ENCODE measurements at regions not wholly inside any gene's neighbourhood (a gene's known extent, or its start where the extent isn't known, plus 50 kb on each side); places are given as distances from the start of the nearest gene placed in this dataset.

DNA sequence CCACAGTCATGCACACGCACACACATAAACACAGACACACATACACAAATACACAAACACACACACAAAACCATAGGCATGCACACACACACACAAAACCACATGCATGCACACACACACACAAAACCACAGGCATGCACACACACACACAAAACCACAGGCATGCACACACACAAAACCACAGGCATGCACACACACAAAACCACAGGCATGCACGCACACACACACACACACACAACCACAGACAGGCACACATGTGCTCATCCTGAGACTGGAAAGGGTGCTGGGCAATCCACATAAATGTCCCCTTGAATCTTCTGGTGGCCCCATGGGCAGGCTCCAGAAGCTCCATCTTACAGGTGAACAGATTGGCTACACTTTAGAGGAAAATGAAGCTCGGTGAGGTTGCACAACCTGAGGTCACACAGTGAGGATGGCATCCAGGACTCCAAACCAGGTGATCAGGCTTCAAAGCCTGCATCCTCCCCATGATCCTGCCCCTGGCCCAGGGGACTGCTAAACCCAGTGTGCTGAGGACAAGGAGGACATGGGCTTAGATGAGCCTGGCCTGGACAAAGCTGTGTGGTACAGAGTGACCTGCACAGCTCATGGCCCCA, 144.8 kb downstream of the GADD45G start:
- no peak for DNase-seq

DNA sequence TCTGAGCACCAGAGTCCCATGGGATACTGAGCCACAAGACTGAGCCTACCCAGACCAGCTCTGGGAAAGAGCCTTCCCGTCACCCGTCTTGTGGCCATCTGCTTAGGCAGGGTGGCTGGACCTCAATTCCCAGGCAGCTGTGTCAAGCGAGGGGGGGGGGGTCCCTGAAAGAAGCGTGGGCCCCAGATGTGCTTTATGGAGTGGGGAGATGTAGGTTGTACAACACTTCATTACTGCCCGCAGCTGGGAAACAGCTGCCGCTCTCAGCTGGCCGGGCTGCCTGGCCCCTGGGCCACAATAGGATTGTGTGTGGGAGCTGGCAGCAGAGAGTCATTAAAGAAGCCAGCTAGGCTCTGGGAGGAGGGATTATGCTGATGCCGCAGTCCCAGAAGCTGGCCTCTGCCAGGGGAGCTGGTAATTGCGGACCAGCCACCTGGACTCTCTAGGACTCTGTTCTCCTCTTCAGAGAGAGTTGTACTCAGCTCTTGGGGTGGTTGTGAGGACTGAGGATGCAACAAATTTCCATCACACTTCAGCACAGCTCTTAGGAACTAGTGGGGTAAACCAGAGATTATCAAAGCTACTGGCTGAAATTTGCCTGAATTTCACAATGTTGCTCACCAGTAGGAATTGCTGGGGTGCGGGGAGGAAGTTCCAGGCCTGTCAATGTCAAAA, 145.4 kb downstream of the GADD45G start:
- no peak for DNase-seq

DNA sequence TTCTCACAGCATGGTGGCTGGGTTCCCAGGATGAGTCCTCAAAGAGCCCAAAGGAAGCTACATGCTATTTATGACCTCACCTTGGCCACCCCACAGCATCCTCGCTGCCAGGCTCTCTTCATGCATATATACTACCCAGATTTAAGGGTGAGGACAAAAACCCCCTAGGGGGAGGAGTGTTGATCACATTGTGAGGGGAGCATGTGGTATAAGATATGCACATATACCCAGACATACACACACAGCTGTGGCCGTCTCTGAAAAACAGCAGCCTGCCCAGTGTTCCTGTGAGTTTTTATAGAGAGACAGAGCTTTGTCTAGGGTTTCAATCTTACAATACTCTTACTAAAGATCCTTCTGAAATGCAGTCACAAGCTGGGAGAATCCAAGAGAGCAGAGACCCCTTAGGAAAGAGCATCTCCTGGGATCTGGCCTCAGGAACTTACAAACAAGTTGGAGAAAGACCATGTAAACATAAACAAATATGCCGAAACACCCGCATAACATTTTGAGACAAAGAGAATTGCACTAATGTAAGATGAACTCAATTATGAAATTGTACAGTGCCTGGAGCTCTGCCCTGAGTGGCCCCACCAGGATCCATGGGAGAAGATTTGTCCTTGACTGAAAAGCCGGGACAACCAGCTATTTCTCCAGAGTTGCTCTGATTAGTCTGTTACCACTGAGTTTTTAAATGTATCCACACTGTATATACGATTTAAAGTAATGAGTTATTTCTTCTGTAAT, 146.4 kb downstream of the GADD45G start:
- DNase-seq: no peak

DNA sequence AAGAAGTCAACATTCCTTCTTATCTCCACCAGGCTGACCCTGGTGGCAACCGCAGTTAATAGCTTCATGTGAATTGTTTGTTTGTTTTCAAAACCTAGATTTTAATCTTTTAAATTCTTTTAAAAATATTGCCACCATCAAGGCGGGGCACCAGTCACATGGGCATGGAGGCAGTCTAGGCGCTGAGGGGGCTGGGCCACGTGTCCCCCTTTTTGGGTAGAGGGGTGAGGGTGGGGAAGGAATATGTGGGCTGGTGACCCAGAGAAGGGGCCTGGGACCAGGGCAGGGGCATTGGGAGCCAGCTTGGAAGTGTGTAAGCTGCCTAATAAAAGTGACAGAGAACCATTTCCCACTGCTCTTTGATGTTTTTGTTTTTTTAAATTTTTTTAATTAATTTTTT, 147.3 kb downstream of the GADD45G start:
- no peak for DNase-seq

DNA sequence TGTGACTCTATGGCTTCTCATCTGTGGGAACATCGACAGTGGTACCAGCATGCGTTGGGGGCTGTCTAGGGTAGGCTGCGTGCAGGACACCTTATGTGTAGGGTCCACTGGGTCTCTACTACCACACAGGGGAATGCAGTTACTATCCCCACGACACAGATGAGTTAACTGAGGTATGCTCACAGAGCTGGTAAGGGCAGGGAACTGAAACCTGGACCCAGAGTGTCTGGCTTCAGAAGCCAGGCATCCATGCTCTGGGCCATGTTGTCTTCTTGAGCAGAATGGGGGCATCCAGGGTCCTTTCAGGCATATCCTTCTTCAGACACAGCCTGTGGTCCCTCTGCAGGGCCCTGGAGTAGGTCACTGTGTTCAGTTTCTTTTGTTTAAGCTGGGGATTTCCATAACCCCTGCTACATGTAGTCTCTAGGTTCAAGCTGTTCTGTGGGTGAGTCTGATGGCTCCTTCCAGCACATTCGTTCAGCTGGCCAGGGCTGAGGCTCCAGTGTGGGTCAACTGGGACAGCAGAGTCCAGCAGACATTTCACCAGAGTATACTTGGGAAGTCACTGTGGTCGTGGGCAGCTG, 148.8 kb downstream of the GADD45G start:
- DNase-seq: no peak

DNA sequence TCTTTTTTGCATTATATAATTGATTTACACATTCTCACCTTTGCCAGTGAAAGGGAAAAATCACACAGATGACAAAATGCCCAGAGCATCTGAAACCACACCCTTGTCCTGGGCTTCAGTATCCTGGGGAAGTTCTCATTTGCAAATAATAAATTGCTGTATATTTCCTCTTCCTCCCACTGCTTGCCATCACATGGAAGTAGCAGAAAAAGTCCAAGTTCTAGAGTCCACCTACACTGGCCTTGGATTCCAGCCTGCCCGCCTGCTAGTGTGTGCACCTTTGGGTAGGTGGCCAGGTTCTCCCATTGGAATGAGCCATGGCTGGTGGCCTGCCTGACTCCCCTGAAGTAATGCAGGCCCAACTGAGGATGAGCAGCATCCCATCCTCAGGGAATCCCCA, 149.4 kb downstream of the GADD45G start:
- no peak for DNase-seq

DNA sequence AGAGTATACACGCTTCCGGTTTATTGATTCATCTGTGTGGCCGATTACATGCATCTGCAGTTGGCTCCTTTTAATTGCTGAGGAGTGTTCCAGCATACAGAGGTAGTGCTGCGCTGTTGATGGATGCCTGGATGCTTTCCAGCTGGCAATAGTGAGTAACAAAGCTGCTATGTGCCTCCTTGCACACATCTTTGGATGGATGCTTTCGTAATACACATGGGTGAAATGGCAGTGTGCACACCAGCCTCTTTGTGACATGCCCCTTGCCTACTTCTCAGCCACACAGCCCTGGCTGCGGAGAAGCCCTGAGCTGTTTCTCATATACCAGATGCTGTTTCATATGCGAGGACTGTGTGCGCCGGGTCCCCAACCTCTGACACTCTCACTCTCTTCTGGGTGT, 151.0 kb downstream of the GADD45G start:
- no peak for DNase-seq

DNA sequence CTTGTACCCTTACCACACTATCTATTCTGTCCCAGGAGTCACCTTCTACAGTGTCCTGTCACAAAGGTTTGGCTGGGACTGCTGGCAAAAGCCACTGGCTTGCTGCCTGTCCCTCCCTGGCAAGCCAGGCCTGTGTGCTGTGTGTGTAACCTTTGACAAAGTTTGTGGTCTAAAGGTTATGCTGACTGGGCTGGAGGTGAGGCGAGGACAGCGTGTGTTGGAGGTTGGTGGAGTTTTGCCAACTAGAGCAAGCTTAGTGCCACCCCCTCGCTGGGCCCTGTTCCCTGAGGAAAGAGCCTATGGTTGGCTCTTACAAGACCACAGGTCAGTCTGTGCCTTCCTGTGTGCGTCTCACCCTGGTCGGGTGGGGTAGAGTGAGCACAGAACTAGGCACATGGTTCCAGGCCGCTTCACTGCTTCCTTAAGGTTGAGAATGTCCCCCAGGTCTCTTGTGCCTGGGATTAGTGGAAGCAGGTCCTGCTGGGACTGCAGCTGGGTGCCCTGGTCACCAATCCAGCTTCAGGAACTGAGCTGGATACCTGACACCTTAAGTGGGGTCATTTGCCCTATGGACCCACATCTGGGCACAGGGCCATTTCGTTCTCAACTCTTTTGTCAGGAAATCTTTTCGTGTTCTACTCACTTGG, 152.2 kb downstream of the GADD45G start:
- DNase-seq: no peak

DNA sequence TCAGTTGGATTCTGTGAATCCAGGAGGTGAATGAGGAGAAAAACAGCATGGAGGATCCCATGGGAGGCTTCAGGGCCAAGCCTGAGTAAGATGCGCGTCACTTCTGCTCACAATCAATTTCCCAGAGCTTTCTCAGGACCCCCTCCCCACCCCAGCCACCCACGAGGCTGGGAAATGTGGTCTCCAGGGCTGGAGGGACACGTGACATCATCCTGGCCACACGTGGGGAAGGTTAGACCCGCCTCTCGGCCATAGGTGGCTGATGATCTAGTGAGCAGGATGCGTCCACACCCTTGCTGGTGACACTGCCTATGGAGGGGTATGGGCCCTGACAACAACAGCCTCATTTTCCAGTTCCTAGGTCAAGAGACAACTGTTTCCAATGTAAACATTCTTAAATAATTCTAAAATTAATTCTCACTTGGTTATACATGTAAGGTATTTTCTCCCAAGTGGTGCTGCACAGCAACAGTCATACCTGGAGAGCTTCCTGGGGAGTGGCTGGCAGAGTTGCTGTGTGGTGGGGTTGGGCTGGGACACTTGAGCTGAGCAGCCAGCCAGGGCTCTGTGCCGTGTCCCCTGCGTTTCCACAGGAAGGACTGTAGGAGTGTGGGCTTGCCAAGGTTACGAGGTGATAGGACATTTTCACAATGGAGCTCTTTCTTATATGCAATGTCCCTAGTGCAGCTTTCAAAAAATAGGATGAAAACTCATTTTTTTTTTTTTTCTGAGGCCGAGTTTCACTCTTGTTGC, 153.1 kb downstream of the GADD45G start:
- no peak for DNase-seq

DNA sequence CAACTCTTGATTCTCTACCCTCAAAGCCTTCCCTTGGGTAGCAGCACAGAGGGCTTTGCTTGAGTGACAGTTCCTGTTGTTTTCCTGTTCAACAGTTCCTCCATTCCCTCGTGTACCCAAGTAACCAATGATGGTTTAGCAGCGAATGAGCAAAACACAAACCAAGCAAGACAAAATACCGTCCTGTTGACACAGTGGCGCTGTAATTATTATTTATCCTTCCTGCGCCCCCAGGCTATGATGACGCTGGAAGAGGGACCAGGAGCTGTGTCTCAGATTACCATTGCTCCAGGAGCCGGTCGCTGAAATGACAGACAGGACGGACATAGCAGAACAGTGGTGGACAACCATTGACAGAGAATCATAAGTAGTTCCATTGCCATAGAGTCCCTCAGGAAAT, 154.8 kb downstream of the GADD45G start:
- DNase-seq: no peak

DNA sequence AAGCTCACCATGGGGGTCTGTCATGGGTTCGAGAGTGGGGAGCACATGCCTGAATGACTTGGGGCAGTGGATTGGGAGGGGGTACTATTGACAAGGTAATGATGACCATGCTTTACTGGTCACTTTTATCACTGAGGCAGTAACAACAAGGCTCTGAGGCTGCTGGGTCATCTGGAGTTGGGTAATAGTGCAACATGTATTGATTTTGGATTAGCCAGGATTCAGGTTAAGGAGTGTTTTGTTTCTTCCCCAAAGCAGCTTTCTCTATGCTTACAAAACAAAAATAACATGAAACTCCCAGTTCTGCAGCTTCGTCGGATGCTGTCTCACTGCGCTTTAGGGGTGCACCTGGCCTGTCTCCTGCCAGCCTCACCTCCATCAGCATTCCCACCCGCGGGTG, 155.3 kb downstream of the GADD45G start:
- no peak for DNase-seq

DNA sequence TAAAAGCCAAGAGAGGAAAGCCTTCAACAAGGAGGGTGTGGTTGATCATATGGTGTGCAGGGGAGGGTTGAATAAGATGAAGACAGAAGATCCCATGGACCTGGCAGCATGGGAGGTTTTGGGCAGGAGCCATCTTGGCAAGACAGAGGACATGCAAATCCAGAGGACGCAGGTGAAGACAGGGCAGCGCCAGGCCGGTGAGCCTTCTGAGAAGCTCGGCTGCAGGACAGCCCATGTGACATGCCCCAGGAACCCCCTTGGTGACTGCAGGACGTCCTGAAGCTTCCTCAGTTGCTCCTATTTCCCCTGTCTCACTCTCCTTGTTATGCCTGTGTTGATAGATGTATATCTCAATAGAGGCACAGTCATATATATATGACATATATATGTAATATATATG, 159.4 kb downstream of the GADD45G start:
- DNase-seq: no peak

DNA sequence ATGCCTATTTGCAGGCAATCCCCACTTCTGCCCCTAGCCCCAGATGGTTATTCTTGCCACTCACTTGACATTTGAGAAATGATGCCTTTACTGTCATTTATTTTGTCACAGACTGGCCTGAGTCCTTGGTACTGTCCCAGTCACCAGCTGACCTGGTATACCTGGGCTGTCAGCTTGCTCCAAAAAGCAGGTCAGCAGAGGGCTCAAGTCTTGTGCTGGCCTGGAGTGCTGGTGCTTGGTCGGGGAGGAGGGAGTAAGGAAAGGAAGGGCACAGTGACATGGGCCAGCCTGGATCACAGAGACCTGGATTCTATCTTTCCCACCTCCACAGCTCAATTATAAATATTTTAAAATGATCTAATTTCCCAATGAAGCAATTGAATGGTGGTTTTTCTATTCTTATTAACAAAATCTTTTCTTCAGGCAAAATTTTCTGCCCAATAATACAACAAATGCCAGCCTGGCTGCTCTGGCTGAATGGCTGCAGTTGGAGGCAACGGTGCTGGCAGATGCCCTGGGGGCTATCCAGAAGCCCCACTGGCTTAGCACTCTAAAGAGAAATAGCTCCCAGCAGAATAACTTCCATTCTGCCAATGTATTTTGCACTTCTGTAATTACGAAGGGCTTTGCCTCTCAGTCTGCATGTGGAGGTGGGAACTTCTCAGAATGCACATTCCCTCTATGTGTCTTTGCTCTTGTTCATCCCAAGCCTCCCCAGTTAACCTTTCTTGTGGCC, 160.6 kb downstream of the GADD45G start:
- no peak for DNase-seq

DNA sequence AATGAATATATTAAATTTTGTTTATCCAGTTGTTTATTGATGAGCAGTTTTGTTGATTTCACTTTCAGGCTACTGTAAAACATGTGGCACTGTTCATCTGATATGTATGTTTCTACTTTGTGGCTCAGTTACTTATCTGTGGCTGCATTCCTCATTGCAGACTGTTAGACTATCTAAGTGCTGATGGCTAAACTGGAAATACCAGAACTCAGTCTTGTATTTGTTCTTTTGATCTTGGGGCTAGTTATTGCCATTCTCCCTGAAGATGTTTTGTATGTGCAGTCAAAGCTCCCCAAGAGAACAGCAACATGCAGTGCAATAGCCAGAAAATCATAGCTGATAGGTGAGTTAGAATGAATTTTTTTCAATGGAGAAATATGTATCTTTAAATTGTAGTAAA, 162.2 kb downstream of the GADD45G start:
- no peak for DNase-seq

DNA sequence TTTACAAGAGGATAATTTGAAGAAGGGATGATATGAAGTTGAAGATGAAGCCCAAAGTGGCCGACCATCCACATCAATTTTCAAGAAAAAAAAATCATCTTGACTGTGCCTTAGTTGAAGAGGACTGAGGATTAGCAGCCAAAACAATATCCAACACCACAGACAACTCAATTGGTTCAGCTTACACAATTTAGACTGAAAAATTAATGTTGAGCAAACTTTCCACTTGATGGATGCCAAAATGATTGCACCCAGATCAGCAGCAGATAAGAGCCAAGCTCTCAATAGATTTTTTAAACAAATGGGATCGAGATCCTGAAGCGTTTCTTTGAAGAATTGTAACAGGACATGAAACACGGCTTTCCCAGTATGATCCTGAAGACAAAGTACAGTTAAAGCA, 163.2 kb downstream of the GADD45G start:
- DNase-seq: no peak

DNA sequence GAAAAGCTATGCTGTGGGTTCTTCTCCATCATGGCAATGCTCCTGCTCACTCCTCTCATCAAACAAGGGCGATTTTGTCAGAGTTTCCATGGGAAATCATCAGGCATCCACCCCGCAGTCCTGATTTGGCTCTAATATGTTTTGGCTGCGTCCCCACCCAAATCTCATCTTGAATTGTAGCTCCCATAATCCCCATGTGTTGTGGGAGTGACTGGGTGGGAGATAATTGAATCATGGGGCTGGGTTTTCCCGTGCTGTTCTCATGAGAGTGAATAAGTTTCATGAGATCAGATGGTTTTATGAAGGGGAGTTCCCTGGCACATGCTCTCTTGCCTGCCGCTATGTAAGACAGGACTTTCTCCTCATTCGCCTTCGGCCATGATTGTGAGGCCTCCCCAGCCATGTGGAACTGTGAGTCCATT, 163.8 kb downstream of the GADD45G start:
- DNase-seq: no peak

DNA sequence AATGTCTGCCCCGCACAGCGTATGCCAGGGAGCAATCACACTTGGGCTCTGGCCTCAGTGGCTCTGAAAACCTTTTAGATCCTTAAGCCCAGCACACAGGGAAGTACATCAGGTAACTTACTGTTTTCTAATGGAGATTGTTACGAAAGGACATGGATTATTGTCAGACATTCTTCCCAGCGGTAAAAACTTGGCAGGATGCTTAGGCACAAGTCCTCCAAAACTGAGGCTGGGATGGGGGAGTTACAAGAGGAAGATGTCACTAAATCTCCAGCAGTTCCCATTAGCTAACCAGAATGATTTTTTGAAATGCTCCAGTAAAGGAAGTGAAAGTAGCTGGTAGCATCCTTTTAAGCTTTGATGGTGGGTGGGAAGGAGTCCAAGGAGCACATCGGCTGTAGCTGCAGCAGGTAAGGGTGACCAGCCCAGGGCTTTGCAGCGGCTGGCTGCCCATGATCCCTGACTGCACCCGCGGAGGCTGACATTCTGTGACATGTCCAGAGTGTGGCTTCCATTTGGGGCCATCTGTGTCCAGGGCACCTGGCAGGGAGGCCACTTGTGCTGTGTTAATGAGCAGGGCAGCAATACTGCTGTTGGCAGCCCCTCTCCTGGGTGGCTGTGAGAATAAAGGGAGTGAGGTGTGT, 165.8 kb downstream of the GADD45G start:
- no peak for DNase-seq

DNA sequence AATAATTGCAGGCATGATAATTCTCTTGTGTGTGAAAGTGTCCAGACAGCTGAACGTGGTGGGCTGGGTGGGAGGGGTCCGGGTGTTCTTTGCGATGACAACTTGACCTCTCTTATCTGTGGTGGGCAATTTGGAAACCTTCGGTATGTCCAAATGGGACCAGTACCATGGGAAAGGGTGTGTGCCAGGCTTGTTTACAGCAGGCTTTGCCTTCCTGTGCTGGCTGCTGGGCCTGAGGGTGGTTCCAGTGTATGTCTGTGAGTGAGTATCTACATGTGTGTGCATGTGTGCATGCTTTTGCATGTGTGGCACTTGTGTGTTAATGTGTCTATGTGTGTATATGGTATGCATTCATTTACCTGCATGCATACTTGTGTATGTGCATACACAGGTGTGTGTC, 166.4 kb downstream of the GADD45G start:
- DNase-seq: no peak

DNA sequence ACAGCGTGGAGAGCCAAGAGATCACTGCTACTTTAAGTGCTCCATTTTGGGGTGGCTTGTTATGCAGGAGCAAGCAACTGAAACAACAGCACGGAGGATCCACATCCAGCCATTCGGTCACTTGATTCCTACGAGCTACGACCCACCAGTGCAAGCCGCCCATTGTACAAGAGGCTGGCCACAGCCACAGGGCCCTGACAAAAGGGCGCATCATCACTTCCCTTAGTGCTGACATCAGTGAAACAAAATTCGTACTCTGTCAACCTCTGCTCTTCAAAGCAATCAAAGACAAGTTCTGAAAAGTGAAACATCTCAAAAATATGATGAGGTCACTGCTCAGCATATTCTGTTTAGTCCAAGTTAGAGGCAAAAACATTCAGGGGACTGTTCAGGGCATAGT, 168.4 kb downstream of the GADD45G start:
- DNase-seq: no peak

DNA sequence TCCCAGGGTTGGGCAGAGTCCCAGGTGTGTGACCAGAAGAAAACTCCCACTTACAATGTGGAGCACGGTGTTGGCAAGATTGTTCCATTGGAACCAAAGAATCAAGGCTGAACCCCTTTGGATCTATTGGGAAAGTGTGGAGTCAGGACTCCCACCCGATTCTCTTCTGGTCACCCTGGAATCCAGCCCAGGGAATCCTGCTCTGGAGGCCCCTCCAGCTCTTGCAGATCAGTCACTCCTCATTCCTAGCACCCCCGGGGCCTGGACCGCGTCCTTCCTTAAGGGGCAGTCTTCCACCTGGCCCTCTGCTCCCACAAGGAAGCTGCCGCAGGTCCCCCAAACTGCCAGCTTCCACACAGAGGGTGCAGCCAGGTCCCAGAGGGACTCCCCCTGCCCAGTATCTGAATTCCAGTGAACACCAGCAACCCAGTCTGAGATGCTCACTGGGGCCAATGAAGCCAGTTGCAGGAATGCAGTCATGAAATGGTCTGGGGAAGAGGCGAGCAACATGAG, 170.1 kb downstream of the GADD45G start:
- DNase-seq: no peak

DNA sequence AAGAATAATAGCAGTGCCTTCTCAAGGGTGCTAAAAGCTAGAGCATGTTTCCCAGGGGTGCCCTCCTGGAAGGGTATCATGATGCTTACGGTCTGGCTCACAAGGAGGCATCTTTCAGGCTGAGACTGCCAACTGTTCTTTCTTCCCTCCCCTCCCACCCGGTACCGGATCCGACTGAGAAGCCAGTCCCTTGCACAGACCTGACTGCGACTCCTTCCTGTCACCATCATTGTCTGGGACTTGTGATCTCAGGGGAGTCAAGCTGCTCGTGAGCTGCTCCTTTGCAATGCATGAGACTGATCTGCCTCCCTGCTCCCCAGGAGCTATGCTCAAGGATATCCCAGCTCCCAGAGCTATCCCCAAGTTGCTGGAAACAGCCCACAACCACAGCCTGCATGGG, 170.8 kb downstream of the GADD45G start:
- no peak for DNase-seq
